ENCODE measurements at regions not wholly inside any gene's neighbourhood (a gene's known extent, or its start where the extent isn't known, plus 50 kb on each side); places are given as distances from the start of the nearest gene placed in this dataset.

- H3K27me3 ChIP-seq (ENCODE audit: insufficient read depth): no peaks in the 10 kb centered on the region
- Mint-ChIP-seq H3K9me3 (no peaks in the 10 kb centered on the region), H3K36me3 (ENCODE audit: low read depth) (no peaks in the 10 kb centered on the region), H3K4me3 (no peak overlapping the region), H3K27ac (no peak overlapping the region), H3K4me1 (no peaks in the 10 kb centered on the region), H3K27me3 (ENCODE audit: insufficient read depth, low read depth, poor library complexity) (no peaks in the 10 kb centered on the region)
- TF ChIP-seq EZH2 (IDR thresholded peaks at IDR 0.05; ENCODE audit: low read depth, unreplicated experiment): no peak
- no peak for TF ChIP-seq ETS1 (IDR thresholded peaks at IDR 0.05)
- TF ChIP-seq ZNF114 (CRISPR knock-in tag; IDR thresholded peaks at IDR 0.05): no peak
- TF ChIP-seq CTCF (conservative IDR thresholded peaks at IDR 0.05; ENCODE audit: low read depth in 2 of 2): no peak
- no peak for TF ChIP-seq ZNF462 (CRISPR knock-in tag; IDR thresholded peaks at IDR 0.05)
- TF ChIP-seq CREB1 (CRISPR knock-in tag; IDR thresholded peaks at IDR 0.05; ENCODE audit: low read depth): no peak
- H3K9me2 ChIP-seq (ENCODE audit: insufficient read depth): peaks cover 5% of the 10 kb centered on the region; the same call in 1 of the 2 replicates
- H4K20me1 ChIP-seq (replicated peaks; ENCODE audit: insufficient read depth): no peaks in the 10 kb centered on the region
- ATAC-seq: no peak
- H3K4me2 ChIP-seq: no peak overlapping the region
- H3K79me2 ChIP-seq (replicated peaks; ENCODE audit: insufficient read depth): no peaks in the 10 kb centered on the region
- DNase-seq (ENCODE audit: low spot score): no peak
- H3K4me3 ChIP-seq: no peak overlapping the region
- H3K27ac ChIP-seq (ENCODE audit: low read depth): no peak overlapping the region
- H2AFZ ChIP-seq: no peak overlapping the region
- H3K4me1 ChIP-seq (ENCODE audit: insufficient read depth): no peaks in the 10 kb centered on the region
- no peaks in the 10 kb centered on the region for H3F3A ChIP-seq (replicated peaks; ENCODE audit: low read depth)
- no peaks in the 10 kb centered on the region for H3K36me3 ChIP-seq (ENCODE audit: insufficient read depth)
These were observed 748.2 kb upstream of the ADAMTS5 start for GRCh38 chr21:27715131-27715530.

All from GM23338 (cell line).